Tibial artery (tissue), 4 donors: ENCODE measurements at regions not wholly inside any gene's neighbourhood (a gene's known extent, or its start where the extent isn't known, plus 50 kb on each side); places are given as distances from the start of the nearest gene placed in this dataset.
A peak's percentile ranks its signal among the peaks of the same experiment; 100 is the strongest.

ENCODE experiments used
- DNase-seq, 2 donors: peaks; one replicate each; pipeline ENCODE4 v3.0.0-alpha.2; 2019
- H3K27ac ChIP-seq, 2 donors: fragments of 200-600 bp; sonication (generic) in 1 of 2; 1 replicate in 1 of 2; 2 replicates in 1 of 2; pipeline ENCODE4 v1.5.1; 2018 to 2019; ENCODE audit warnings: mild to moderate bottlenecking in 1 of 2
- H3K27me3 ChIP-seq, 2 donors: fragments of 200-600 bp; sonication (generic) in 1 of 2; one replicate each; pipeline versions ENCODE4 v1.5.1 to v1.6.0; 2016 to 2019
- H3K36me3 ChIP-seq, 3 donors: fragments of 200-600 bp; sonication (generic) in 2 of 3; one replicate each; pipeline ENCODE4 v1.5.1; 2016 to 2019; ENCODE audit warnings: mild to moderate bottlenecking in 2 of 3
- H3K4me1 ChIP-seq, 4 donors: fragments of 200-600 bp; sonication (generic) in 2 of 4; 1 replicate in 3 of 4; 2 replicates in 1 of 4; pipeline ENCODE4 v1.5.1; 2016 to 2019
- H3K4me3 ChIP-seq, 2 donors: fragments of 200-600 bp; sonication (generic) in 1 of 2; 1 replicate in 1 of 2; 2 replicates in 1 of 2; pipeline ENCODE4 v1.5.1; 2018 to 2019; ENCODE audit warnings: mild to moderate bottlenecking in 2 of 2
- H3K9me3 ChIP-seq, 3 donors: fragments of 200-600 bp; sonication (generic) in 1 of 3; one replicate each; pipeline ENCODE4 v1.5.1; 2016 to 2019
- CTCF ChIP-seq, 2 experiments: fragments of 200-600 bp in 1 of 2; fragments of 450-650 bp in 1 of 2; IDR thresholded peaks; one replicate each; pipeline ENCODE4 v1.5.1; 2017 to 2019; ENCODE audit warnings: antibody characterized with exemption in 2 of 2, mild to moderate bottlenecking in 1 of 2, moderate library complexity in 1 of 2
- intact Hi-C: fragments of 100-400 bp; cut with DNase I; formaldehyde crosslinking; loops from one replicate; pipeline ENCODE4 v1.15.0; 2023; ENCODE audit warnings: low total_unique reads

DNA sequence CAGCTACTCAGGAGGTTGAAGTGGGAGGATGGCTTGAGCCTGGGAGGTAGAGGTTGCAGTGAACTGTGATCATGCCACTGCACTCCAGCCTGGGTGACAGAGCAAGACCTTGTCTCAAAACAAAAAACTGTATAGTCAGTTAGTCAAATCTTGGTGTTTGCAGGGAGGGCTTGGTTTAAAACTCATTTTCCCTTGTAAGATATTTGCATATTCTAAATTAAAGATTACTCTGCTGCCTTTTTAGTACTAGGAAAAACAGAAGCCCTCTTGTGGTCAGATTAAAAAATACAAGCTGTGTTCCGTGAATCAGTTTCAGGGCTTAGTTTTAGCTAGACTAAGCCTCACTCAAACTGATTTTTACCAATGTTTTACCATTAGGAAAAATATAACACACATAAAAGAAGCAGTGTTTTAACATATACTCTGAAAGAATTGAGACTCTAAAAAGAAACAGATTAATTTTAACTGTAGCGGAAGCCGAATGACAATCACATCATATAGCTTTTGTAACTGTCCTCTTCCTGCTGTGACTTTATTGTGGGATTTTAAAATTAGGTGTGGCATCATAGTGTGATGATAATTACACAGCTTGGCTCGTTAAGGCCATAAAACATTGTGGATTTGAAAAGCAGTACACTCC lies 84.9 kb upstream of the BASP1 start:
- no peak for DNase-seq
- intact Hi-C loops, result loop anchor here (2.0 to 10.0 kb wide), 3 partner anchors 52 to 342 kb away; partner anchors contain the start of gene MYO10
- TF ChIP-seq CTCF (IDR thresholded peaks at IDR 0.05), result peak; percentile 64 to 69
- Histone ChIP-seq H3K27me3 (no peaks in the 10 kb centered on the region), H3K9me3 (no peaks in the 10 kb centered on the region), H3K4me1 (peaks cover 0 to 26% (median 3%) of the 10 kb centered on the region in 4 donors), H3K27ac (no peak overlapping the region), H3K4me3 (no peak overlapping the region), H3K36me3 (no peaks in the 10 kb centered on the region)

GRCh38 chr5:17135050-17135449 lies 82.4 kb upstream of the BASP1 start:
- intact Hi-C loops, result loop anchor here (10.0 kb wide), 1 partner anchor 50 kb away; no protein-coding TSS in a partner anchor
- no peak overlapping the region for H3K27ac ChIP-seq

DNA sequence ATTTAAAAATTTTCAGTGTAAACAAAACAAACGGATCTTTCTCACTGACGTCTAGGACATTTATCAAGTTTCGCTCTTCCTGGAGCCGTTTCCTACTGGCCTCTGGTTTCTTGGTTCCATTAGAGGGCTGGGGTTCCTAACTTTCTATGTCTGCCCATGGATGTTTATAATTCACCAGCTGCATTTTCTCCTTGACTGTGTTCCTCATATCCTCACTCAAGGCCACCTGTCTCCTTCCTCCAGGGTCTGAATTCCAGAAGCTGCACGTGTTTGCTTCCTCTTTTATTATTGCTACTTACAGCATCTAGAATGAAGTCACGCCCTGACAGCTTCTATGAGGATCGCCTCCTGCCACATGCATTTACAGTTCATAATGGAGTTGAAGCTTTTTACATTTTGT lies 74.1 kb upstream of the BASP1 start:
- Histone ChIP-seq H3K27ac (no peak overlapping the region), H3K4me3 (no peak overlapping the region), H3K27me3 (no peaks in the 10 kb centered on the region), H3K36me3 (no peaks in the 10 kb centered on the region), H3K9me3 (no peaks in the 10 kb centered on the region), H3K4me1 (no peaks in the 10 kb centered on the region)
- TF ChIP-seq CTCF (IDR thresholded peaks at IDR 0.05), result no peak
- DNase-seq, result no peak
- intact Hi-C loops, result no loop called here

More at GRCh38 chr5:17135050-17135449, 82.4 kb upstream of the BASP1 start:
- H3K27me3 ChIP-seq, result no peaks in the 10 kb centered on the region
- no peak for TF ChIP-seq CTCF (IDR thresholded peaks at IDR 0.05)
- no peaks in the 10 kb centered on the region for H3K9me3 ChIP-seq
- peaks cover 0 to under 1% (median 0%) of the 10 kb centered on the region in 4 donors for H3K4me1 ChIP-seq
- no peak for DNase-seq
- H3K4me3 ChIP-seq, result no peak overlapping the region
- no peaks in the 10 kb centered on the region for H3K36me3 ChIP-seq

DNA sequence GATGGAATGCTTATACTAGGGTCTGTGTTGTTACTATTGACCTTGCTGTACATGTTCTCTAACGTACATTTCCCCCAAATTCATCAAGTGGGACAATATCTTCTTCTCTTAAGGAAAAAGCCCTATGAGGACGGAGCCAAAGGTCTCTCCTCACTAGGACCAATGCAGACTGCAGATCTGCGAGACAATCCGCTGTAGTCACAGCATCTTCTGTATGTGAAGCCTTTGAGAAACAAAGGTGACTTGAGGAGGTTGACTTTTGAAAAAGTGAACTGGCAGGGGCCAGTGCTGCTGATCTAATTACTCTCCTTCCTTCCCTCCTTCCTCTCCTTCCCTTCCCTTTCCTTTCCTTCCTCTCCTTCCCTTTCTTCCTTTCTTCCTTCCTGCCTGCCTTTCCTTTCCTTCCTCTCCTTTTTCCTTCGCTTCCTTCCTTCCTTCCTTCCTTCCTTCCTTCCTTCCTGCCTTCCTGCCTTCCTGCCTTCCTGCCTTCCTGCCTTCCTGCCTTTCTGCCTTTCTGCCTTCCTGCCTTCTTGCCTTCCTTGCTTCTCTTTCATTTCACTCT lies 71.1 kb upstream of the BASP1 start:
- Histone ChIP-seq H3K9me3 (no peaks in the 10 kb centered on the region), H3K4me3 (no peak overlapping the region), H3K36me3 (no peaks in the 10 kb centered on the region), H3K27me3 (no peaks in the 10 kb centered on the region), H3K27ac (no peak overlapping the region), H3K4me1 (no peaks in the 10 kb centered on the region)
- no peak for TF ChIP-seq CTCF (IDR thresholded peaks at IDR 0.05)
- no peak for DNase-seq
- intact Hi-C loops, result no loop called here

GRCh38 chr5:17147170-17147569 lies 70.3 kb upstream of the BASP1 start:
- H3K9me3 ChIP-seq, result no peaks in the 10 kb centered on the region
- TF ChIP-seq CTCF (IDR thresholded peaks at IDR 0.05), result no peak
- DNase-seq, result no peak
- no peaks in the 10 kb centered on the region for H3K4me1 ChIP-seq
- no peaks in the 10 kb centered on the region for H3K27me3 ChIP-seq
- no peak overlapping the region for H3K27ac ChIP-seq
- no peak overlapping the region for H3K4me3 ChIP-seq
- no peaks in the 10 kb centered on the region for H3K36me3 ChIP-seq
- intact Hi-C loops, result no loop called here
